GM21360 (cell line): ENCODE measurements at regions not wholly inside any gene's neighbourhood (a gene's known extent, or its start where the extent isn't known, plus 50 kb on each side); places are given as distances from the start of the nearest gene placed in this dataset.

Experiments
- ATAC-seq: cut with Tn5 transposase; IDR thresholded peaks from one replicate; pipeline ENCODE4 v1.9.1; 2021; ENCODE audit warnings: mild to moderate bottlenecking, moderate library complexity; ENCODE audit not compliant: unreplicated experiment

GRCh38 chr1:25026730-25027450, 96.8 kb upstream of the RUNX3 start:
- no peak for ATAC-seq

DNA sequence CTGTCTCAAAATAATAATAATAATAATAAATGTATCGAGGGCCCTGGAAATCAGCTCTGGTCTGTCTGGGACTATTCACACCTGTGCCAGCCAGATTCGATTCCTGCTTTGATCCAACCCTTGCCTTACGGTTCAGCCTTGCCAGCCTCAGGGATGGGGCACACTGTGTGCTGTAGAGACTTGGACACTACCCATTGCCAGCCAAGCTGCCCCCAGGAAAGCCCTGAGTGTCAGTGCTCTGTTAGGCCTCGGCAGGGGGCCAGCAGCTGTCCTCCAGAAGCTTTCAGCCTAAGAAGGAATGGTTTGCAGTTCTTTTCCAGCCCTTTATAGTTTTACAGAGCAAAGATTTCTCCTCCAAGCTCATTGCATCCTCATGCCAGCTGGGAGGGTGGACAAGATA, 96.2 kb upstream of the RUNX3 start:
- ATAC-seq: no peak

DNA sequence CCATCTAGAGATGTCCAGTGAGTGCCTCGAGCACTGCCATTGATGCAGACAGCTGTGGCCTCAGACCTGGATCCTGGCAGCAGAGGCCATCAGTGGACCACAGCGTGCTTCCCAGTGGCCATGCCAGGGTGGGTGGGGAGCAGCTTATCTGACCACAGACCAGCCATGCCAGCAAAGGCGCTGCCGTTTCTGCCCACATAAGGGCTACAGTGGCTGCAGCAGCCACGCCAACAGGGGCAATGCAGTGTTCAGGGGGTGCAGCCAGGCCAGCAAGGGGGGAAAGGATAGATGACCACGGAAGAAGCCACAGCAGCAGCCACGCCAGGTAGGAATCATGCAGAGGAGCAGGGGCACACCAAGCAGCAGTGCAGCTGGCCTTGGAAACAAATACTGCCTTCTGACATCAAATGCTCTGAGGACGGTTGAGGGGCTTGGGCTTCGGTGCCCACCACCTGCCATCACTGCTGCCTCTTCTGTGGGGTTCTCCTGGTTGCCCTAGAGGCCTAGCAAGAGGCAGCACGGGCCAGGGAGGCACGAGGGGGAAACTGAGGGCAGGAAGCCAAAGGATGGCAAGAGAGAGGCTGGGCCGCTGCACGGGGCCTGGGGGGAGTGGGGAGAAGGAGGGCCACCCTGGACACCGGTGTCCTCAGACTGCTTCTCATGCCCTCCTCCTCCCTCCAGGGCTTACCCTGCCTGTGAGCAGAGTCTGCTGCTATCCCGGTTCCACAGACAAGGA, 94.7 kb upstream of the RUNX3 start:
- ATAC-seq: no peak

DNA sequence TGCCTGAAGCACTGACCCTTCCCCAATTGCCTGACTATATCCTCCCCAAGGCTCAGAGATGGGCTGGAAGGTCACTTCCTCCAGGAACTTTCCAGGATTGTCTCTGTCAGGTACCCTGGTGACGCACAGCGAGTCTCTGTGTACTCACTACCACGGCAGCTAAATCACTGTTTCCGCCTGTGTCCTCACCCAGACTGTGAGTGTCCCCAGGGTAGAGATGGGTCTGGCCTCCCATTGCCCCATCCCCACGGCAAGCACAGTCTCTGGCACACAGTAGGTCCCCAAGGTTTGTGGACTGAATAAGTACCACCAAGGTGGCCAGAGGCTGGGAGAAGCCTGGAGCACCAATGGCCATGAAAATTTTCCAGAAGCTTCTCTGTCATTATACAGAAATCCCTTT, 93.8 kb upstream of the RUNX3 start:
- ATAC-seq: no peak

GRCh38 chr1:25023190-25023578, 93.1 kb upstream of the RUNX3 start:
- no peak for ATAC-seq

DNA sequence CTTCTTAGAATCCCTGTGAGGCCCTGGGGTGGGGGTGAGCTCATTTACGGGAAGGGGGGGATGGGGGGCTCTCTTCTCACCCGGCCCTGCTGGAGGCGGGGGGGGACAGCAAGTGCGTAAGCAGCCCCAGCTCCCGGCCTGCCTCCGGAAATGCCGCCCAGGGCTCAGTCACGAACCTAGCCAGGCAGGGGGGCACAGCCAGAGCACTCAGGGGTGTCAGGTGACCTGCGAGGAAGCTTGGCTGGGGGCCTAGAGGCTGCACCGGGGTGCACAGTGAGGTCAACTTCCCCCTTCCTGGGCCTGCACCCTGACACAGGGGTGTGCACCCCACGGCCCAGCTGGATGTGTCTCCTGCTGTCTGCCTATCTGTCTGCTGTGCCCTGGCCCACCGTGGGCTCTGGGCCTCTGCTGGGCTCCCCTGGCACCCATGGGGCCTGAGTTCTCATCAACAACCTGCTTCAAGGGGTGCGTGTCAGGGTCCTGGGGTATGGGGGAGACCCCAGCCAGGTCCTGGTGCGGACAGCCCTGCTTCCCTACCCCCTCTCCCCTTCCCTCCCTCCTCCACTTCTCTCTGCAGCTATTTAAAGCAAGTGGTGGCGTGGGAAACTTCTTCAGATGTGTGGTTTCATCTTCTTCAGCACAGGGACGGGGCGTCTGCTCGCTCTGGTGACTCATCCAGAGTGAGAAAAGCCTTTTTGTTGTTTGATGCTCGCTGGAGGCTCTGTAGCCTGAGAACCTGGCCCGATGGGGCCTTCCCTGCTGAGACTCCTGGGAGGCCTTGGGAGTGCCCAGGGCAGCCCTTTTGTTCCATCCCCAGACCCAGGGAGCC, 92.5 kb upstream of the RUNX3 start:
- ATAC-seq: peak; percentile 65

DNA sequence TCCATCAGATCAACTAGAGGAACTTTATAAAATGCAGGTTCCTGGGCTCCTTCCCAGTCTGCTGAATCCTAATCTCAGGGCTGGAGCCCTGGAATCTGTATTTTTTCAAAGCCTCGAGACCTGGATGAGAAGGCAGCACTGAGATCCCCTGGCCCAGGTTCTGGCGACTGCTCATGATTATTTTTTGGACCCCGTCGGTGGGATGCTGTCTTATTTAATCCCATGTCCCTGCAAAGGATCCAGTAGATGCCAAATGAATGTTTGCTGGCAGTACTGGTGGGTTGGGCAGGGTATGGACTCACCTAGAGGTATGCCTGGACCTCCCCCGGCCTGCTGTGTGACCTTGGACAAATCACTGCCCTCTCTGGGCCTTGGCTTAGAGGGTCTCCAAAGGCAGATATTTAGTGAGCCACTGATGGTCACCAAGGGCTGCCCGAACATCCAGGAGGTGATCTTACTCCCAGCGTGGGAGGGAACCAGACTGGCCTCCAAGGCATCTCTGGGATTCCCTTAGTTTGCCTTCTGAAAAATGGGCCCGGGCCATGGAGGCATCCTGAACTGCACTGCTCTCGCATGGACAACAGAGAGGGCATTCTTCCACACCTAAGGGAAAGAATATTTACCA, 91.6 kb upstream of the RUNX3 start:
- no peak for ATAC-seq

DNA sequence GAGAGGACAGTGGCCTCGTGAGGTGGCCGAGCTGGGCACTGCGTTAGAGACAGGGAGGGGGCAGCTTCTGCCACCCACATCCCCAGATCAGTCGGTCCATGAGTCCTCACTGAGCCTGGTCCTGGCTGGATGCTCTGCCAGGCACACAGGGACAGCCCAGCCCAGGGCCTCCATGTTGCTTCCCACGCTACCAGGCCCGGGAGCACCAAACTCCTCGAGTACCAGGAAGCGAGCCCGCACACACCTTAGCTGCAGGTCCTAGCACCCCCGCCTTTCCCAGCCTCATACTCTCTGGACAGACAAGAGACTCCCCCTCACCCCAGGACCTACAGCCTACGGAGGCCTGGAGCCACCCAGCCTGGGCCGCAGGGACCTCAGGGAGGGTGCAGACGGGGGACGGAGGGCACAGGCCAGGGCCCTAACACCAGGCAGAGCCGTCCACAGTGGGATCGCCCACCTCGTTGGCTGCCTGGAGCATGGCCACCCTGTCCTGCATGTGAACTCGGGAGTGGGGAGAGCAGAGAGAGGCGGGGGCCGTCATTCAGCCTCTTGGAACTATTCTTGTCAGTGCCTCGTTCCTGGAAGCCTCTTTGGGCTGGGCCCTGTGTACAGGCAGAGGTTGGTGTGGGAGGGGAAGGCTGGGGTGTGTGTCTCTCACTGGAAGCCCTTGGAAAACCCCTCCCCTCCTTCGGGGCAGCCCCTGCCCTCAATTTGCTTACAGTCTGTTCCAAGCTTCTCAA, 90.9 kb upstream of the RUNX3 start:
- no peak for ATAC-seq

DNA sequence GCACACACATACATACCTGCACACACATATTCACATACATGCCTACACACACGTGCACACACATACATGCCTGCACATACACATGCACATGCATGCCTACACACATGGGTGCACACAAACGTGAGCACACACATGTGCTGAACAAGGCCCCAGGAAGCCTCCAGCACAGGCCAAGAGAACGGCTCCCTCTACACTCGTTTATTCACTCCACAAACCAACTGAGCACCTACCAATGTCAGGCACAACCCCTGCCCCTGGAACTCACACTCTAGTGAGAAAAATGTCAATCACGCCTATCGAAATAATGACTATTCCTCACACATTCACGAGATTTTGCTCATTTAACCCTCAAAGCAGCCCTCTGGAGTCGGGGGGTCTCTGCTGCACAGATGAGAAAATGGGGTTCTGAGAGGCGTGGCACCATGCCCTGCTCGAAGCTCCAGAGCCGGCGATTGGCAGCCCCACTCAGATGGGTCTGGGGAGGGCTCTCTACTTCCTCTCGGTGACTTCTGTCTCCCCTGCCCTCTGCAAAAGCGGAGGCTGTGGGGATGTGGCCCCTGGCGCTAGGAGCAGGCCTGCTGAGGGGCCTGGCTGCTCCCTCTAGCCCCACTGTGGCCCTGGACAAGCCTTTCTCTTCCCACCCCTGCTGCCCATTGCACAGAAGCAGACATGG, 90.2 kb upstream of the RUNX3 start:
- no peak for ATAC-seq

DNA sequence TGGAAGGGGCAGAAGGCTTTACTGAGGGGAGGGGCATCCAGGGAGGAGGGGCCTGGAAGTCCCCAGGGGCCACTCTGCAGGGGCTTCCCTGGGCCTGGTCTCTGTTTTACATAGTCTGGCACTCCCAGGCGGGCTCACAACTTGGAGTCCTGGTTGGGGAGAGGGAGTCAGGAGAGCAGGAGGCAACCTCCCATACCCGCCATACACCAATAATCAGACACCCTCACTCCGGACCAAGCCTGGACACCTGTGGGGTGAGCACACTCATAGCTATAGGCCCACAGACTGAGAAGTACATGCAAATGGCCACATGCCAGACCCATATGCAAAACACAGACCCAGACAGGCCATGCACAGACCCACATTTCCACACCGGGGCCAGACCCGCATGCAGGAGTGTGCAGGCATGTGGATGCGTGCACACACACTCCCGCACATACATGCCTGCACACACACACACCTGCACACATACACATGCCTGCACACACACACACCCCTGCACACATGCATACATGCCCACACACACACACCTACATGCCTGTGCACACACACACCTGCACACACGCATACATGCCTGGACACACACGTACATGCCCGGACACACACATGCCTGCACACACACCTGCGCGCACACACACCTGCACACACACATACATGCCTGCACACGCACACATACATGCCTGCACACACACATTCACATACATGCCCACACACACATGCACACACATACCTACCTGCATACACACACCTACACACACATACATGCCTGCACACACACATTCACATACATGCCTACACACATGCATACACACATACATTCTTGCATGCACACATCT, 89.5 kb upstream of the RUNX3 start:
- ATAC-seq: peak; percentile 33

DNA sequence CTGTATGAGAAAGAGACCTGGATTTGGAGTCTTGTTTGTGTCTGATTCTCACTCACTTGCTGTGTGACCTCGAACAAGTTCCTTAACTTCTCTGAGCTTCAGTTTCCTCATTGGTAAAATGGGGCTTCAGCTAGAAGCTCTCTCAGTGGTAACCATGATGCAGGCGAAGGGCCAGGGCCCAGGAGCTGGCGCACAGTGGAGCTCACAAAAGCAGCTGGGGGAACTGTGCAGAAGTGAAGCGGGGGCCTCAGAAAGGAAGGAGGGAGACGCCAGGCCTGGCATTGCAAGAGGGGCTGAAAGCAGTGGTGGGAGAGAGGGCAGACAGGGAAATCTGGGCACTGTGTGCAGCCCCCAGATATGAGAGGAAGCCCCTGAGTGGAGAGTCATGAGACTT, 88.9 kb upstream of the RUNX3 start:
- ATAC-seq: no peak

DNA sequence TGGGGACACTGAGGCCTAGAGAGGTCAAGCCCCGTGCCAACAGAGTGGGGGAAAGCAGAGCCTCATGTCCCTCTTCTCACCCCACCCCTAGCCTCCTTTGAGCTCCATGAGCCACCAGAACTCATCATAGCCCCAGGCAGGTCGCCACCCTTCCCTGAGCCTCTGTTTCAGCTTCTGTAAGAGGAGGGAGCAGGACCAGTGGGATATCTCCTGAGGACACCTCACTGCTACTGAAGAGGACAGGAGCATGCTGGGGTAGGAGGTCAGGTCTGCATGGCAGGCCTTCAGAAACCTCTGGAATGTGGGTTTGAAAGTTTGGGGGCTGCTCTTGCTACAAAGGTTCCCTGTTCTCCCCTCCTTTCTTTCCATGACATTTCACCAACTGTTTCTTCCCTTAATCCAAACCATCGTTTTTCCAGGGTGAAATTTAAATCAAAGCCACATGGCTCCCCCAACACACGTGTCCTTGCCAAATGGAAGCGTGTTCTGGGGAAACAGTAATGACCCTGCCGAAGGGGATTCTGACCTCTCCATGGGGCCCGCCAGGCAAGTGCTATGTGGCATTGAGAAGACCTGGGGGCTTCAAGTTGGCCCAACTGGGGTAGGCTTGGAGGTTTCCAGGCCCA, 88.1 kb upstream of the RUNX3 start:
- ATAC-seq: no peak

- ATAC-seq: no peak
Measured at GRCh38 chr1:25017436-25018109, 87.5 kb upstream of the RUNX3 start.

DNA sequence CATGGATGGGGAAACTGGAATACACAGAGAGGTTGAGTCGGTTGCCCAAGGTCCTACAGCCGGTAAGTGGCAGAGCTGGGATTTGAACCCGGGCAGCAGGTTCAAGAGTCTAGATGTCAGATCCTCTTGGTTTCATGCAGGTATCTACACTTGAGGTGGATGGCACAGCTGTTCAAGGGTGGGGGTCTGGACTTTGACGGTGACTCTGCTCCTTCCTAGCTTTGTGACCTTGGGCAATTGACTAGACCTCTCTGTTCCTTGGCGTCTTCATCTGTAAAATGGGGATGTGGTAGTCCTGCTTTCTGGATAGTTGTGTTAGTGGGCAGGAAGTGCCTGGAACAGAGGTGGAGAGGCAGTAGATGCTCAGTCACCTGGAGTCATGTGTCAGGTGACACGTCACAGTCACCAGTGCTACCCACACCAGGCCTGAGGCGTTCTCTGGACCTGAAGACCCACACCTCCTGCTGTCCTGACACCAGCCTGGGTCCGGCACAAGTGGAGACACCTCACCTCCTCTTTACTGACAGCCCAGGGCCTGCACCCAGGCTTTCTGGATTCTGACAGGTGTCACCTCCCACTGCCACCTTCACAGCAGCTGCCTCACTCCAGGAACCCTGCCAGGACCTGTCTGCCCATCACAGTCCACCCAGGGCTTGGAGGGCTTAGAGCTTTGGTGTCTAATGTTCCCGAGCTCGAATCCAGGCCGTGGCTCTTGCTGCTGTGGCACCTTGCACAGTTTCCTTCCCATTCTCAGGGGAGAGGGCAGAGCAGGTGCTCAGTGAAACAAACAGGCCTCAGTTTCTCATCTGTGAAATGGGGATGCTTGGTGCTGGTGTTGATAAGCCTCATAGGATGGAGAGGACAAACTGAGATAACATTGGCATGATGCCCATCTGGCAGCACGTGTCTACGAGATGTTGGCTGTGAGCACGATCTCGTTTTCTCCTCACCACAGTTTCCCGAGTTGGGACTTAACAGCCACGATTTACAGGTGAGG, 83.2 kb upstream of the RUNX3 start:
- no peak for ATAC-seq

- no peak for ATAC-seq
Measured at GRCh38 chr1:25011943-25012638, 82.0 kb upstream of the RUNX3 start.

DNA sequence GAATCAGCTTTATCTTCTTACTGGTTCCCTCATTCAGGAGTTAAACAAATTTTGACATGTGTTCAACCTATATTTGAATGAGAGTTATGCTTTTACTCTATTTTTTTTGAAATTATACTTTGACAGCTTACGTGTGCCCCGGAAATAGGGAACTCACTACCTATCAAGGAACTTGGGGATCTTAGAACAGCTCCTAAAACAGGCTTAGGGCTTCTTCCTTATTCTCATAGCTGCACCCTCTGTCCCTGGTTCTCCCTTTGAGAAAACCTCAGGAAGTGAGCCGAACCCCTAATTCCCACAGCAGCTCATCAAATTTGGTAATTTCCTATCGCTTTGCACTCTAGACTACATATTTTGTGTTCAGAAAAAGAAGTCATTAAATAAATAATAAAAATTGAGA, 81.2 kb upstream of the RUNX3 start:
- no peak for ATAC-seq
